ENCODE measurements at regions not wholly inside any gene's neighbourhood (a gene's known extent, or its start where the extent isn't known, plus 50 kb on each side); places are given as distances from the start of the nearest gene placed in this dataset.

- in situ Hi-C loops (cut with MboI; ENCODE audit: low sequenced_read_pairs in 4 of 4) (loop anchor here in 1 of 4 donors (25.0 kb wide), 1 partner anchor 713 kb away; no protein-coding TSS in a partner anchor), intact Hi-C loops (cut with DNase I; ENCODE audit: low total_unique reads) (no loop called here)
- Histone ChIP-seq H3K4me3 (no peak overlapping the region), H3K36me3 (no peaks in the 10 kb centered on the region), H3K27me3 (no peaks in the 10 kb centered on the region), H3K9me3 (no peaks in the 10 kb centered on the region), H3K4me1 (no peaks in the 10 kb centered on the region), H3K27ac (no peak overlapping the region)
- ATAC-seq (no peak), DNase-seq (no peak)
- TF ChIP-seq POLR2A (IDR thresholded peaks at IDR 0.05) (no peak), CTCF (IDR thresholded peaks at IDR 0.05 in 4 of 5, conservative IDR thresholded peaks at IDR 0.05 in 1 of 5) (no peak)
Observed at GRCh38 chr20:52075400-52075799, 116.2 kb downstream of the ZFP64 start.

GRCh38 chr20:52071136-52071535 lies 120.4 kb downstream of the ZFP64 start:
- TF ChIP-seq CTCF (IDR thresholded peaks at IDR 0.05 in 4 of 5, conservative IDR thresholded peaks at IDR 0.05 in 1 of 5) (no peak), POLR2A (IDR thresholded peaks at IDR 0.05) (no peak)
- Histone ChIP-seq H3K27me3 (no peaks in the 10 kb centered on the region), H3K27ac (no peak overlapping the region), H3K4me3 (no peak overlapping the region), H3K4me1 (no peaks in the 10 kb centered on the region), H3K36me3 (no peaks in the 10 kb centered on the region), H3K9me3 (no peaks in the 10 kb centered on the region)
- in situ Hi-C loops (cut with MboI; ENCODE audit: low sequenced_read_pairs in 4 of 4) (no loop called here), intact Hi-C loops (cut with DNase I; ENCODE audit: low total_unique reads) (no loop called here)
- ATAC-seq (no peak), DNase-seq (no peak)

GRCh38 chr20:52064931-52065330 lies 126.6 kb downstream of the ZFP64 start:
- DNase-seq, result no peak
- Histone ChIP-seq H3K36me3 (no peaks in the 10 kb centered on the region), H3K9me3 (no peaks in the 10 kb centered on the region), H3K27ac (no peak overlapping the region), H3K4me1 (no peaks in the 10 kb centered on the region), H3K27me3 (no peaks in the 10 kb centered on the region), H3K4me3 (no peak overlapping the region)
- in situ Hi-C loops (cut with MboI; ENCODE audit: low sequenced_read_pairs in 4 of 4) (no loop called here), intact Hi-C loops (cut with DNase I; ENCODE audit: low total_unique reads) (no loop called here)
- TF ChIP-seq POLR2A (IDR thresholded peaks at IDR 0.05) (no peak), CTCF (IDR thresholded peaks at IDR 0.05 in 4 of 5, conservative IDR thresholded peaks at IDR 0.05 in 1 of 5) (no peak)
- no peak for ATAC-seq

- ATAC-seq, result no peak
- in situ Hi-C loops (cut with MboI; ENCODE audit: low sequenced_read_pairs in 4 of 4), result no loop called here
Observed at GRCh38 chr20:52062452-52063209, 128.9 kb downstream of the ZFP64 start.

More at GRCh38 chr20:52062452-52063209, 128.9 kb downstream of the ZFP64 start:
- Histone ChIP-seq H3K27ac (no peak overlapping the region), H3K4me1 (no peaks in the 10 kb centered on the region), H3K9me3 (no peaks in the 10 kb centered on the region), H3K27me3 (no peaks in the 10 kb centered on the region), H3K36me3 (no peaks in the 10 kb centered on the region), H3K4me3 (no peak overlapping the region)
- no peak for TF ChIP-seq POLR2A (IDR thresholded peaks at IDR 0.05)
- no peak for TF ChIP-seq CTCF (IDR thresholded peaks at IDR 0.05 in 4 of 5, conservative IDR thresholded peaks at IDR 0.05 in 1 of 5)
- intact Hi-C loops (cut with DNase I; ENCODE audit: low total_unique reads), result no loop called here
- DNase-seq, result no peak
